ENCODE measurements at regions not wholly inside any gene's neighbourhood (a gene's known extent, or its start where the extent isn't known, plus 50 kb on each side); places are given as distances from the start of the nearest gene placed in this dataset.

DNA sequence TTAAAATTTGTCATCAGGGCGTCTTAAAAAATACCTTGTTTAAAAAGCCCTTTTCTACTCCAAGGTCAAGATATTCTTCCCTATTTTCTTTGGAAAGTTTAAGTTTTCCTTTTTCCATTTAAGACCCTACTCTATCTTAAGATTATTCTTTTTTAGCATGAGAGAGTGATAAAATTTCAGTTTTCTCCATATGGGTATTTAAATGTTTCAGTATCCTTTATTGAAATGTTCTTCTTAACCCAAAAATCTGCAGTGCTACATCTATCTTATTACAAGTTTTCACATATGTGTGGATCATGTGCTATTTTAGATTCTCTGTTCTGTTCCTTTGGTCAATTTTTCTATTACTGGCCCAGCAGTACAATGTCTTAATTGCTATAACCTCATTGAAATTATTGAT is 202.2 kb downstream of the TTC6 start:
- TF ChIP-seq, protein P1, sequence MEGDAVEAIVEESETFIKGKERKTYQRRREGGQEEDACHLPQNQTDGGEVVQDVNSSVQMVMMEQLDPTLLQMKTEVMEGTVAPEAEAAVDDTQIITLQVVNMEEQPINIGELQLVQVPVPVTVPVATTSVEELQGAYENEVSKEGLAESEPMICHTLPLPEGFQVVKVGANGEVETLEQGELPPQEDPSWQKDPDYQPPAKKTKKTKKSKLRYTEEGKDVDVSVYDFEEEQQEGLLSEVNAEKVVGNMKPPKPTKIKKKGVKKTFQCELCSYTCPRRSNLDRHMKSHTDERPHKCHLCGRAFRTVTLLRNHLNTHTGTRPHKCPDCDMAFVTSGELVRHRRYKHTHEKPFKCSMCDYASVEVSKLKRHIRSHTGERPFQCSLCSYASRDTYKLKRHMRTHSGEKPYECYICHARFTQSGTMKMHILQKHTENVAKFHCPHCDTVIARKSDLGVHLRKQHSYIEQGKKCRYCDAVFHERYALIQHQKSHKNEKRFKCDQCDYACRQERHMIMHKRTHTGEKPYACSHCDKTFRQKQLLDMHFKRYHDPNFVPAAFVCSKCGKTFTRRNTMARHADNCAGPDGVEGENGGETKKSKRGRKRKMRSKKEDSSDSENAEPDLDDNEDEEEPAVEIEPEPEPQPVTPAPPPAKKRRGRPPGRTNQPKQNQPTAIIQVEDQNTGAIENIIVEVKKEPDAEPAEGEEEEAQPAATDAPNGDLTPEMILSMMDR (conservative IDR thresholded peaks at IDR 0.05; ENCODE audit: low read length), result no peak
- TF ChIP-seq EZH2phosphoT487 (IDR thresholded peaks at IDR 0.05; ENCODE audit: borderline replicate concordance, low read depth, low read length), result no peak
